Breast epithelium (tissue), 4 donors: ENCODE measurements at regions not wholly inside any gene's neighbourhood (a gene's known extent, or its start where the extent isn't known, plus 50 kb on each side); places are given as distances from the start of the nearest gene placed in this dataset.
A peak's percentile ranks its signal among the peaks of the same experiment; 100 is the strongest.

Source experiments
- DNase-seq, 2 donors: peaks; one replicate each; pipeline ENCODE4 v3.0.0-alpha.2; 2019; ENCODE audit warnings: low spot score in 2 of 2
- H3K27ac ChIP-seq, 2 donors: fragments of 200-600 bp; sonication (generic) in 1 of 2; one replicate each; pipeline ENCODE4 v1.5.1; 2016 to 2019; ENCODE audit warnings: mild to moderate bottlenecking in 1 of 2
- H3K27me3 ChIP-seq, 2 donors: fragments of 200-600 bp; sonication (generic) in 1 of 2; one replicate each; pipeline versions ENCODE4 v1.5.1 to v1.6.0; 2017 to 2019; ENCODE audit warnings: control low read depth in 1 of 2, mild to moderate bottlenecking in 1 of 2
- H3K36me3 ChIP-seq: fragments of 200-600 bp; one replicate; pipeline ENCODE4 v1.5.1; 2019
- H3K4me1 ChIP-seq, 2 donors: fragments of 200-600 bp; sonication (generic); one replicate each; pipeline ENCODE4 v1.5.1; 2016 to 2019; ENCODE audit warnings: control low read depth in 1 of 2
- H3K4me3 ChIP-seq, 3 donors: fragments of 200-600 bp; sonication (generic); 1 replicate in 2 of 3; 2 replicates in 1 of 3; pipeline ENCODE4 v1.5.1; 2016 to 2019; ENCODE audit warnings: mild to moderate bottlenecking in 3 of 3, moderate library complexity in 2 of 3
- H3K9me3 ChIP-seq, 2 donors: fragments of 200-600 bp; sonication (generic) in 1 of 2; one replicate each; pipeline ENCODE4 v1.5.1; 2016 to 2019; ENCODE audit warnings: control low read depth in 1 of 2
- POLR2A ChIP-seq: fragments of 450-650 bp; IDR thresholded peaks from one replicate; pipeline ENCODE4 v1.6.1; 2016; ENCODE audit warnings: antibody characterized with exemption, mild to moderate bottlenecking, moderate library complexity
- POLR2AphosphoS5 ChIP-seq, 3 donors: sonication (generic); formaldehyde crosslinking; IDR thresholded peaks; one replicate each; pipeline ENCODE4 v1.6.1; 2017; ENCODE audit warnings: antibody characterized with exemption in 3 of 3
- intact Hi-C: fragments of 100-400 bp; cut with DNase I; formaldehyde crosslinking; loops from one replicate; pipeline ENCODE4 v1.15.1; 2023; ENCODE audit warnings: low total_unique reads
- TF ChIP-seq, protein P1 (sequence below), 3 donors: fragments of 450-650 bp; IDR thresholded peaks; one replicate each; pipeline ENCODE4 v1.5.1; 2016 to 2017; ENCODE audit warnings: antibody characterized with exemption in 3 of 3, mild to moderate bottlenecking in 3 of 3, moderate library complexity in 3 of 3

DNA sequence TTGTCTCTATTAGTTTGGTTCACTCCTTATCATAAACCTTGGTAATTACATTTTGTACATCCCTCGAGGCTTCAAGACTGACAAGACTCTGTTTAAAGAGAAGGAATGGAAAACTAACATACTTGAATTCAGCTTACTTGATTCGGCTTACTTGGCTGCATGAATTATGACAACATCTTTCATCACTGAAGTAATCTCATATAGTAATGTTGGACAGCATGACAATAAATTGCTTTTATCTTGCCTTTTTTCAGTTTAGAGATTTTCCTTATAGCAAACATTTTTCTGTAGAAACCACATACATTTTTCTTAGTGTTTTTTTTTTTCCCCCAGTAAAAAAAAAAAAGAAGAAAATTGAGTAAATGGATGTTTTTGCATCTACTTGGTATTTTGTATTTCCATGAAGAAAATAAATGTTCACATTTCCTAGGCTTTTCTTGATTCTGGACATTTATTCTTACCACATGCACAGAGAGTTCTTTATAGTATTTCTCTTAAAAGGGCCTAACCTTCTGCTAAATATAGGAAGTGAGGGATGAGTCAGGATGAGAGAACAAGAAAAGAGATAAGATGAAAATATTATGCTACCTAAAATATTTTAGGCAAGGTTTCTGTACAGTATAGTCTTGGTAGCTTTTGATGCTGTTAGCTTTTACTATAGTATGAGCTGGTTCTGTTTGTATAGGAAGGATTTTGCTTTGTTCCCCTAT, 101.0 kb upstream of the HDGFL1 start:
- no peak for DNase-seq
- Histone ChIP-seq H3K27ac (no peak overlapping the region), H3K27me3 (no peaks in the 10 kb centered on the region), H3K4me3 (no peak overlapping the region), H3K4me1 (peaks cover 4 to 14% of the 10 kb centered on the region in 2 donors), H3K36me3 (no peaks in the 10 kb centered on the region), H3K9me3 (no peaks in the 10 kb centered on the region)
- intact Hi-C loops: no loop called here
- TF ChIP-seq, protein P1, sequence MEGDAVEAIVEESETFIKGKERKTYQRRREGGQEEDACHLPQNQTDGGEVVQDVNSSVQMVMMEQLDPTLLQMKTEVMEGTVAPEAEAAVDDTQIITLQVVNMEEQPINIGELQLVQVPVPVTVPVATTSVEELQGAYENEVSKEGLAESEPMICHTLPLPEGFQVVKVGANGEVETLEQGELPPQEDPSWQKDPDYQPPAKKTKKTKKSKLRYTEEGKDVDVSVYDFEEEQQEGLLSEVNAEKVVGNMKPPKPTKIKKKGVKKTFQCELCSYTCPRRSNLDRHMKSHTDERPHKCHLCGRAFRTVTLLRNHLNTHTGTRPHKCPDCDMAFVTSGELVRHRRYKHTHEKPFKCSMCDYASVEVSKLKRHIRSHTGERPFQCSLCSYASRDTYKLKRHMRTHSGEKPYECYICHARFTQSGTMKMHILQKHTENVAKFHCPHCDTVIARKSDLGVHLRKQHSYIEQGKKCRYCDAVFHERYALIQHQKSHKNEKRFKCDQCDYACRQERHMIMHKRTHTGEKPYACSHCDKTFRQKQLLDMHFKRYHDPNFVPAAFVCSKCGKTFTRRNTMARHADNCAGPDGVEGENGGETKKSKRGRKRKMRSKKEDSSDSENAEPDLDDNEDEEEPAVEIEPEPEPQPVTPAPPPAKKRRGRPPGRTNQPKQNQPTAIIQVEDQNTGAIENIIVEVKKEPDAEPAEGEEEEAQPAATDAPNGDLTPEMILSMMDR (IDR thresholded peaks at IDR 0.05): no peak
- TF ChIP-seq POLR2AphosphoS5 (IDR thresholded peaks at IDR 0.05) (no peak), POLR2A (no peak)

DNA sequence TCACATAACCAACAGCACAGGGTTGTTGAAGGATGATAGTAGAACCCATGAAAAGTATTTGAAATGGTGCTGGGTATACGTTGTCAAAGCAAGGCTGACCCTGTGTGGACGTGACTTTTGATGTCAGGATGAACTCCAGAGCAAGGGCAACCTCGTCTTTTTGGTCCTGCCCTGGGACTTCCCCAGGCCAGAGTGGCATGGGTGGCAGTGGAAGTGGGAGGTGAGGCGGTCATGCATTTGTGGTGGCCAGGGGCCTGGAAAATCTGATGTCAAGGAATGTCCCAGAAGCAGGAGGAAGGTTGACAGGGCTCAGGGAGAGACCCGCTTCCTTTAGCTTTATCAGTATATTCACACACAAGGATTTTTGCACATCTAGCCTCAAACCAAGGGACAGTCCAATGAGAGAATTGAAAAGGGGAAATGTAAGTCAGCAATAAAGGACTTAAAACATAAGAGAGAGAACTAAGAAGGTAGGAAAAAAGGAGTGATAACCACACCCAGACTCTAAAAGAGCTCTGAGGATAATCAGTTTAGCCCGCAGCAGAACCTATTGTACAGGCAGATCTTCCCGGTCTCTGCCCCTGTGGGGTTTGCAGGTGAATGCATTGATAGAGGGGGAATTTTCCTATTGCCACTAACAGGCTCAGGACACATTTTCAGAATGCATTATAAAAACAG, 98.8 kb upstream of the HDGFL1 start:
- H3K27ac ChIP-seq: peak overlapping the region; percentile 30 to 62
- peak overlapping the region in 1 of 3 donors; percentile 12 for H3K4me3 ChIP-seq
- no peaks in the 10 kb centered on the region for H3K36me3 ChIP-seq
- peaks cover 4 to 14% of the 10 kb centered on the region in 2 donors for H3K4me1 ChIP-seq
- DNase-seq: no peak
- H3K9me3 ChIP-seq: no peaks in the 10 kb centered on the region
- no peaks in the 10 kb centered on the region for H3K27me3 ChIP-seq
- TF ChIP-seq POLR2A (no peak), POLR2AphosphoS5 (IDR thresholded peaks at IDR 0.05) (no peak)
- TF ChIP-seq, protein P1 (IDR thresholded peaks at IDR 0.05): no peak
- intact Hi-C loops: no loop called here

DNA sequence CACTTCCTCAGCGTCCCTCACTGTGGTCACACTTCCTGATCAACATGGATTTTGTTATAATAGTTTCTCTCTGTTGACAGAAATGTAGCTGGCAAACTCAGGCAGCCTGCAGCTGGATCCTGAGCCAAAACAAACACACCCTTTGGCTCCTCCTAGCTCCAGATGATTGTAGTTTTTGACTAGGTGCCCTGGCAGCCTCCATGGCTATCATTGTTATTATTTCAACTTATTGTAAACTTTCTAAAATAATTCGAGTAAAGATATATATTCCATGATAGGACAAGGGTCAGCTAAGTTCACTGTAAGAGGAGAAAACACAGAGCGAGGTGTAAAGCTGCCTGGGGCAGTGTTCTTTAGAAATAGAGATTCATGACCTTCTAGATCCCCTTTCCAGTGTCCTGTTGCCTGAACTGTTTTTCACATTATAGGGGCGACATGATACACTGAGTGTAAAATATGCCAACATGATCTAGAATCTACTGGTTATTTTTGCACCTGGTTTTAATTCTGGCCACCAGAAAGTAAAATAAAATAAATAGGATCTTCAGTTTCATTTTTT, 98.2 kb upstream of the HDGFL1 start:
- peak in 2 of 3 donors; percentile 36 to 42 for TF ChIP-seq POLR2AphosphoS5 (IDR thresholded peaks at IDR 0.05)
- TF ChIP-seq, protein P1 (IDR thresholded peaks at IDR 0.05): peak in 1 of 3 donors; percentile 11
- TF ChIP-seq POLR2A: no peak
- Histone ChIP-seq H3K4me1 (peaks cover 4 to 14% of the 10 kb centered on the region in 2 donors), H3K36me3 (no peaks in the 10 kb centered on the region), H3K27me3 (no peaks in the 10 kb centered on the region), H3K4me3 (peak overlapping the region in 1 of 3 donors; percentile 12), H3K9me3 (no peaks in the 10 kb centered on the region), H3K27ac (peak overlapping the region; percentile 47 to 62)
- intact Hi-C loops: no loop called here
- peak; percentile 57 to 68 for DNase-seq

DNA sequence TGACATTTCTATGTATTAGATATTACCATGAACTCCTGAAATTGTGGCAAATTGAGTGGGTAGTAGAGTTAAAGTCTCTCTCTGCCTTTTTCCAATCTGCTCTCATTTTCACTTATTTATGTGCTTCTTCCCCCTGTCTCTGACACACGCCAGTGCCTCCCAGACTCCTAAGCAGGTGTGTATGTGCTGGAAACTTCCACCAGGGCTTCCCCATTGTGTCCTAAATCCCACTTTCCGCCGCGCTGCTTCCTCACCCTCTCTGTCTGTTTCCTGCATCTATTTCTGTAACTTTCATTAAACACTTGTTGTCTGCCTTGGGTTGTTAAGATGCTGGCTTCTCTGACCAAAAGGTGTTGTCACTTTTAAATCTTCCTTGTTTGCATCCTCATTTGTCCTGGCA, 97.6 kb upstream of the HDGFL1 start:
- no peak overlapping the region for H3K4me3 ChIP-seq
- TF ChIP-seq POLR2A (no peak), POLR2AphosphoS5 (IDR thresholded peaks at IDR 0.05) (no peak)
- TF ChIP-seq, protein P1 (IDR thresholded peaks at IDR 0.05): no peak
- H3K27me3 ChIP-seq: no peaks in the 10 kb centered on the region
- H3K9me3 ChIP-seq: no peaks in the 10 kb centered on the region
- intact Hi-C loops: no loop called here
- DNase-seq: no peak
- H3K27ac ChIP-seq: peak overlapping the region in 1 of 2 donors; percentile 47
- H3K4me1 ChIP-seq: peaks cover 4 to 14% of the 10 kb centered on the region in 2 donors
- no peaks in the 10 kb centered on the region for H3K36me3 ChIP-seq
